A204.1 (cell line): ENCODE measurements at regions not wholly inside any gene's neighbourhood (a gene's known extent, or its start where the extent isn't known, plus 50 kb on each side); places are given as distances from the start of the nearest gene placed in this dataset.
"Not testable (repeated sequence)": the region's sequence is repeated elsewhere in the genome, so short reads cannot be mapped to it uniquely, and the experiment has no call there.

Source experiments
- FAIRE-seq: peaks from 2 replicates; lab custom pipeline; 2012; peaks lifted over from hg19 to GRCh38; lab: Jason Lieb, UNC

- no peak for FAIRE-seq
These were observed 197.2 kb upstream of the PROX1 start for GRCh38 chr1:213790565-213790964.

GRCh38 chr1:213793482-213794067 is 194.2 kb upstream of the PROX1 start:
- FAIRE-seq, result no peak

- no peak for FAIRE-seq
These were observed 191.2 kb upstream of the PROX1 start for GRCh38 chr1:213796525-213796924.

- FAIRE-seq, result not testable (repeated sequence)
These were observed 179.5 kb upstream of the PROX1 start for GRCh38 chr1:213808288-213808687.

- no peak for FAIRE-seq
These were observed 170.6 kb upstream of the PROX1 start for GRCh38 chr1:213817156-213817555.

- FAIRE-seq, result no peak
These were observed 167.2 kb upstream of the PROX1 start for GRCh38 chr1:213820362-213821149.

GRCh38 chr1:213821175-213821942 is 166.4 kb upstream of the PROX1 start:
- FAIRE-seq, result no peak

- FAIRE-seq, result no peak
These were observed 165.8 kb upstream of the PROX1 start for GRCh38 chr1:213821943-213822334.

- no peak for FAIRE-seq
These were observed 160.9 kb upstream of the PROX1 start for GRCh38 chr1:213826891-213827290.

- FAIRE-seq, result no peak
These were observed 158.9 kb upstream of the PROX1 start for GRCh38 chr1:213828867-213829266.

GRCh38 chr1:213829780-213830179 is 158.0 kb upstream of the PROX1 start:
- no peak for FAIRE-seq

- FAIRE-seq, result no peak
These were observed 157.4 kb upstream of the PROX1 start for GRCh38 chr1:213830371-213830770.

- FAIRE-seq, result no peak
These were observed 147.2 kb upstream of the PROX1 start for GRCh38 chr1:213840575-213840974.

GRCh38 chr1:213844632-213845031 is 143.1 kb upstream of the PROX1 start:
- FAIRE-seq, result no peak

- no peak for FAIRE-seq
These were observed 135.7 kb upstream of the PROX1 start for GRCh38 chr1:213852107-213852506.

- FAIRE-seq, result no peak
These were observed 129.2 kb upstream of the PROX1 start for GRCh38 chr1:213858581-213858980.

- no peak for FAIRE-seq
These were observed 125.9 kb upstream of the PROX1 start for GRCh38 chr1:213861841-213862240.

- FAIRE-seq, result no peak
These were observed 123.7 kb upstream of the PROX1 start for GRCh38 chr1:213864091-213864490.

GRCh38 chr1:213868482-213868881 is 119.3 kb upstream of the PROX1 start:
- FAIRE-seq, result no peak

GRCh38 chr1:213871179-213871578 is 116.6 kb upstream of the PROX1 start:
- no peak for FAIRE-seq

GRCh38 chr1:213874789-213875188 is 113.0 kb upstream of the PROX1 start:
- FAIRE-seq, result no peak

GRCh38 chr1:213876531-213876930 is 111.2 kb upstream of the PROX1 start:
- no peak for FAIRE-seq

GRCh38 chr1:213883618-213884017 is 104.2 kb upstream of the PROX1 start:
- no peak for FAIRE-seq
